Stimulated activated CD8-positive, alpha-beta memory T cell treated with anti-CD3 and anti-CD28 coated beads, Interleukin-7, amount 100 ng/mL, for 4 hours (primary cell): ENCODE measurements at regions not wholly inside any gene's neighbourhood (a gene's known extent, or its start where the extent isn't known, plus 50 kb on each side); places are given as distances from the start of the nearest gene placed in this dataset.

Experiments used
- DNase-seq, 2 donors: peaks; one replicate each; pipeline ENCODE4 v3.0.0-alpha.2; 2020; ENCODE audit warnings: low read depth in 2 of 2

DNA sequence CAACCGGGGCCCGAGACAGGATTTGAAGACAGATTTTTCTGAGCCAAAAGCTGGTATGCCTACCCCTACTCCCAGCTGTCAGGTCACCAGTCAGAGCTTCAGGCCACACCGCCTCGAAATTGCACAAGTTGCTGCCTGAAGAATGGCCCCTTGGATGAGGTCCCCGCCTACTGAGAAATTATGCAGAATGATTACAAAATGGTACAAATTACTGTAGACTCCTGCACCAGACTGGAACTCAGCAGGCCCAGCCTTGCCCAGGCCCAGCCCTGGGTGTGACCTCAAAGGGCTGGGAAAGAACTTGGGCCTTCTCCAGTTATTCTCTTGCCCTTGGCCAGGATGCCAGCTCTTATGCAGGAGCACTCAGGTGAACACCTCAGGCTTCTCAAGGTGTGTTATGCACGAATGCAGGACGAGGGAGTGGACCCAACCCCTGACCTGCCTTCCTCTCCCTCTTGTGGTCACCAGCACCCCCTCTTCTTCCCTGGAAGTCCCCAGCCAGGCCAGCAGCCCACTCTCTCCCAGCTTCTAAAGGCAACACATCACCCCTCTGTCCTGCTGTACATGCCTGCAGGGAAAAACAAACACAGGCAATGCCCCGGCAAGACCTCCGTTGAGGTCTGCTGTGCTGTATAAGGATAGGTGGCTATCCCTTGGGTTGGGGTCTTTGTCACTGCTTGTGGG, 88.7 kb upstream of the NAA20 start:
- DNase-seq = no peak

DNA sequence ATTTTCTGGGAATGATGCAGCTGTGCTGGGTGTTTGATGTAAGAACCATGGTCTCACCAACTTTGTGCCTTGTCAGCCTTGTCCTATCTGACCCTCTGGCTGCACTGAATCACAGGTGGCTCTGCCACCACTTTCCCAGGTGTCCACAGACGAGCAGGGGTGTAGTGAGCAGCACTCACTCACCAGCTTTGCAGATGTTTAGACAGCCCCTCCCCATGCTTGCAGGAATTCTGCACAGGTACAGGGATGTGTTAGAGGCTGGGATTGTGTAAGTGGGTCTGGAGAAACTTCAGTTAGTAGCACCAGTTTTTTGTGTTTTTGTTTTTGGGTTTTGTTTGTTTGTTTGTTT, 88.2 kb upstream of the NAA20 start:
- no peak for DNase-seq

- no peak for DNase-seq
Measured at GRCh38 chr20:19929481-19930145, 87.5 kb upstream of the NAA20 start.

DNA sequence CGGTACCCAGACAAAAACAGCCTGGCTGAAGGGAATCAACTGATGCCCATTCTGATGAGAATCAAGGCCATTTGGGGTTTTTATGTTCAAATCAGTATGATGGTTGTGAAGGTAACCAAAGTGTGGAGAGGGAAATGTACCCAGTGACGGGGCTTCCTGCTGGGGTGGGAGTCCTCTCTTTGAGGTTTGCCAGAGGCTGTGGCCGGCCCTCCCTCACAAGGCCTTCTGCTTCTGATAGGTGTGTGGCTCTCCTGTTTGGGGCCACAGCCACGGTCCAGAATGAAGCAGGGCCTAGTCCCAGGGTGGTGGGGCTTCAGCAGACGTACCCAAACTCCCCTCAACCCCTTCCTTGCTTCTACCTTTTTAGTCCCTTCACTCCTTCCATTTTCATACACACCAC, 86.7 kb upstream of the NAA20 start:
- DNase-seq = no peak

GRCh38 chr20:19932170-19932667, 84.9 kb upstream of the NAA20 start:
- DNase-seq = no peak

GRCh38 chr20:19934792-19935491, 82.2 kb upstream of the NAA20 start:
- no peak for DNase-seq

DNA sequence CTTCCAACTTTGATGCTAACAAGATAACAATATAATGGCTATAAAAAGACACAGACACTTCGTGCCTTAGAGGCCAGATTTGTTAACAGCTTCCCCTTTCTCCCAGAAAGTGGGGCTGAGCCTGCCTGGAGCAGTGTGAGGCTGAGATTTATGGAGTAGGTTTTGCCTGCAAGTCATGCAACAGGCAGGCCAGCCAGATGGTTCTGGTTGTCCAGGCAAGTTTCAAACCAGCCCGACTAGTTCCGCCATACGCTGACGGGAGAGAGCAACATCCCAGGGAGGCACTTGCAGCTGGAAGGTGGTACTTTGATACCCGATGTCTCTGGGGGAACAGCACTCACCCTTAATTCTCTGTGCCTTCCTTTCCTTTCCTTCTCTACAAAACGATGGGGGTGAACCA, 81.3 kb upstream of the NAA20 start:
- DNase-seq = no peak

- no peak for DNase-seq
Measured at GRCh38 chr20:19936466-19937200, 80.5 kb upstream of the NAA20 start.

DNA sequence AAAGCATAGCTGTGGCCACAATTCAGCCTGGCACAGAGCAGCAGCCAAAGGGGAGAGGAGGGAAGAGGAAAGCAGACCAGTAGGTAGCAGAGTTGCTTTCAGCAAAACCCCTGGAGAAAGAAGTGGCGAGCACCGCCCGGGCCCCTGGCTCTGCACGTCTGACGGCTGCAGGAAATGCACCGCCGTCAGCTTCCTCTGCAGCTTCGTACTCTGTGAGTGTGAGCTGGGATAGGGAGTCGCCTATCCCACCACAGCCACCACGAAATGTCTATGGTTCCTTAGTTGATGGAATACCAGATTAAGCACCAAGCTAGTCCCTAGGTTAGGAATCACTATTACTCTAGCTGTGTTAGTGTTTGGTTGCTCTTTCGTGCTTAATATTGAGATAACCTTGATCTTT, 79.9 kb upstream of the NAA20 start:
- no peak for DNase-seq

GRCh38 chr20:19937651-19938420, 79.3 kb upstream of the NAA20 start:
- DNase-seq = no peak

DNA sequence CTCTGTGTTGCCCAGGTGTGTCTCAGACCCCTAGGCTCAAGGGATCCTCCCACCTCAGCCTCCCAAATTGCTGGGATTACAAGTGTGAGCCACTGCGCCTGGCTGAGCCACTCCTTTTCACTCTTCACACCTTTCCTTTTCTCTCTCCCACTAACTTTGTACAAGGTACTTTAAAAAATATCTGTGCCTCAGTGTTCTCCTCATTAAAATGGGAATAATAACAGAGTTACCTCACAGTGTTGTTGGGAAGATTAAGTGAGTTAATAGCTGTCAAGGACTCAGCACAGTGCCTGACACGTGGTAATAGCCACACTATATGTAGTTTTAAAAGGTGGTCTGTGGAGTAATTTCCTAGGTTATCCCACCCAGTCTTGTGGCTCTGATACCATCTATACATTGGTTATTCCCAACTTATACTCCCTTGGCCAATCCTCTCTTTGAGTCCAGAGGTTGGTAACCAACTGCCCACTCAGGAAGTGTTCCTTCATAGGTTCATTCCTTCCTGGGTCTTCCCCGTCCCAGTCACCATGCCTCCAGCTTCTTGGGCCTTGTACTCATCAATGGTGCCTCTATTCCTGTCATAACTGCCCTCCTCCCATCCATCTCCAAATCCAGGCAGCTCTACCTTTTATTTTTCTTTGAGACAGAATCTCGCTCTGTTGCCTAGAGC, 78.6 kb upstream of the NAA20 start:
- no peak for DNase-seq

DNA sequence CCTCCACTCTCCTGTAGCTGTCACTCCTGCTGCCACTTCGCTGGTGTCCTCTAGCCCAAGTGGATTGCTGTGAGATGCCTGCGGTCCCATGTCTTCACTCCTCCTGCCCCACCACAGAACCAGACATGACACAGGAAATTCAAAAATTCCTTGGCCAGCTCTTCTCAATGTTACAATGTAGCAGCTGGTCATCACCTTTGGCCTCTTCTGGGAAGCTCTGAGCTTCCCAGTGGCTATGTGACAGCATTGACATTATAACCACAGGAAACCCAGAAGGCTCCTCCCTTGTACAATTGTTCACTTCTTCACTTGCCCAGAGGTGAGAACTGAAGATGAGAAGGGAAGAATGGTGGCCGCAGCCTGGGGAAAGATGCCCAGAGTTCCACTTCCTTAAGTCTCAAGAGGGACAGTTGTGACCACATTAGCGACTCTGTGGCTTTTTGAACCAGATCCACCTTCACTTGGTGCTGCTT, 76.1 kb upstream of the NAA20 start:
- no peak for DNase-seq

DNA sequence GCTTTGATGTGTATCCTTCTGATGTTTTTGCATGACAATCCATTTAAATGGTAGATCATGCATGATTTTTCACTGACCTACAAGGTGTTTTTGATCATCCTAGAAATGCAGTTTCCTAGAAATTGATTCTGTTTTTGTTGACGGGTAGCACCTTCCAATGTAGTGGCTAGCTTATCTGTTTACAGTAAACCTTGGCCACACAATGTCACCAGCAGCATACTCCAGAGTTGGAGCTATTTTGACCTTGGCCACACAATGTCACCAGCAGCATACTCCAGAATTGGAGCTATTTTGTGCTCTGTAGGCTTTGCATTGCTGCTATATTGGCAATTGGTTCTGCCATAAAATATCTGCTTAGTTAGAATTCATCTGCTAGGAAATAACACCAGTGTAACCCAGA, 74.6 kb upstream of the NAA20 start:
- no peak for DNase-seq

GRCh38 chr20:19943061-19943521, 74.1 kb upstream of the NAA20 start:
- no peak for DNase-seq

DNA sequence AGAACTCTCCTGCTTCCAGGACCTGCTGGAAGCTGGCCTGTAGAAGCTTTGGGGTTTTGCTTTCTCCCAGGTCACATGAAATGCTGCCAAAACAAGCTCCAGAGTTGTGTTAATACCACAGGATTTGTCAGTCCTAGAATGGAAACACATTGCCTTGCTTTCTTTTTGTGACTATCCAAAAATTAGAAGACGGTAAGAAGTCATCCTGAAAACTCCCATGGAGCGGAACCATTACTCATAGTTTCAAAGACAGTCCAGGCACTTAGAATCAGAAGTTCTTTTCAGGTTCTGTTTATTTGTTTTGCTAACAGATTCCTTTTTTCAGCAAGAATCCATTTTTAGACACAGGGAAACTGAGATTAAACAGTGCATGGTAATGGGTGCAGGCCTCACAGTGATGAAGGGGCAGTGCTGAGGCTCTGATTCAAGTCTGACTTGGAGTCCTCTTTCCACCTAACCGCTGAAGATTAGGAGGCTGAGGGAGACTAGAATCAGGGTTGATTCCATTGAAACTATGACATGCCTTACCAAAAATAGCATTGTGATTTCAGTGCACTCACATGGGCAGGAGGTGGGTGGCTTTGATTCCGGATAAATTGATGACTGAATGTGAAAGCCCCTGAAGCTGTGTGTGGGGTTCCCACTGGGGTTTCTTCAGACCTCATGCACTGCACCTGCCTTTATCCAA, 72.2 kb upstream of the NAA20 start:
- no peak for DNase-seq

DNA sequence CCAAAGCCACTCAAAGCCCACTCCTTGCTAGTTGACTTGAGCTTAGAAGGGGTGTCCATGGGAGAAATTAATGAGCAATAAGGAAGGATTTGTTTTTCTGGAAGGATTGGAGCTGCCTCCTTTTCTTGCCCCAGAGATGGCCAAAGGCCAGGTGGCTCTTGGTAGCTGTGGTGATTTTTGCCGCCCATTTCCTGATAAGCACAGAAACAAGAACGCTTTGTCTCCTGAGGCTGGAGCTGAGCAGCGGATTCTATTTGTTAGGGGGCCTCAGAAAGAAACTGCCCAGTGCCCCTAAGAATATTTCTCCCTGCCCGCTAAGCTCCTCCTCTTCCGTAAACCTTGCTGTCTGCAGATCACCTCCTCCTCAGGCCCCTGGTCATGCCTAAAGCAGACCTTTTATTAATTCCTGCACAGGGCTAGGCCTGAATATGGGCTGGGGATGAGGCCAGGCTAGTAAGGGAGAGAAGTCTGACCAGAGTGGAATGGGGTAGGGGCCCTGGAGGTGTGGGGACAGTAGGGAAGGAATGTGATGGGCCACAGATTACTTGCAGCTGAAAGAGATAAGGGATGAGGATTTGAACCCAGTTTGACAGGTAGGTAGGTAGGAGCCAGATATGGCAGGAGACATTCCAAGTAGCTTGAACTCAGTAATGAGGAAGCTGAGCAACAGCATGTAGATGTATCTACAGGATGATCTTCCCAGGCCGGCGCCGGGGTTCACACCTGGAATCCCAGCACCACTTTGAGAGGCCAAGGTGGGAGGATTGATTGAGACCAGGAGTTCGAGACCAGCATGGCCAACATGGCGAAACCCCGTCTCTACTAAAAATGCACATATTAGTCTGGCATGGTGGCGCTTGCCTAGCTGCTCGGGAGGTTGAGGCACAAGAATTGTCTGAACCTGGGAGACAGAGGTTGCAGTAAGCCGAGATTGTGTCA, 71.2 kb upstream of the NAA20 start:
- no peak for DNase-seq

- no peak for DNase-seq
Measured at GRCh38 chr20:19947611-19948264, 69.4 kb upstream of the NAA20 start.

GRCh38 chr20:19949195-19949867, 67.8 kb upstream of the NAA20 start:
- DNase-seq = no peak
